HG03025 (cell line): ENCODE measurements at regions not wholly inside any gene's neighbourhood (a gene's known extent, or its start where the extent isn't known, plus 50 kb on each side); places are given as distances from the start of the nearest gene placed in this dataset.
"Not testable (repeated sequence)": the region's sequence is repeated elsewhere in the genome, so short reads cannot be mapped to it uniquely, and the experiment has no call there.

ENCODE experiments used
- ATAC-seq: cut with Tn5 transposase; IDR thresholded peaks from one replicate; pipeline ENCODE4 v1.9.1; 2021; ENCODE audit warnings: mild to moderate bottlenecking, moderate library complexity; ENCODE audit not compliant: unreplicated experiment, low FRiP score

- ATAC-seq = no peak
These were observed 278.7 kb upstream of the SATB1 start for GRCh38 chr3:18703798-18704197.

GRCh38 chr3:18693588-18694329, 268.6 kb upstream of the SATB1 start:
- not testable (repeated sequence) for ATAC-seq

- no peak for ATAC-seq
These were observed 262.1 kb upstream of the SATB1 start for GRCh38 chr3:18687286-18687685.

GRCh38 chr3:18683900-18684299, 258.8 kb upstream of the SATB1 start:
- ATAC-seq = no peak

- no peak for ATAC-seq
These were observed 256.7 kb upstream of the SATB1 start for GRCh38 chr3:18681818-18682345.

- ATAC-seq = no peak
These were observed 255.6 kb upstream of the SATB1 start for GRCh38 chr3:18680758-18681157.

- no peak for ATAC-seq
These were observed 254.1 kb upstream of the SATB1 start for GRCh38 chr3:18679238-18679637.

- ATAC-seq = no peak
These were observed 250.1 kb upstream of the SATB1 start for GRCh38 chr3:18675197-18675596.

- no peak for ATAC-seq
These were observed 247.4 kb upstream of the SATB1 start for GRCh38 chr3:18672561-18672960.

GRCh38 chr3:18670759-18671158, 245.6 kb upstream of the SATB1 start:
- no peak for ATAC-seq

GRCh38 chr3:18669374-18669773, 244.2 kb upstream of the SATB1 start:
- ATAC-seq = no peak

GRCh38 chr3:18667552-18667951, 242.4 kb upstream of the SATB1 start:
- ATAC-seq = no peak

- no peak for ATAC-seq
These were observed 241.5 kb upstream of the SATB1 start for GRCh38 chr3:18666655-18667054.

- ATAC-seq = no peak
These were observed 234.9 kb upstream of the SATB1 start for GRCh38 chr3:18660059-18660458.

GRCh38 chr3:18657858-18658820, 233.0 kb upstream of the SATB1 start:
- ATAC-seq = no peak

GRCh38 chr3:18656866-18657265, 231.7 kb upstream of the SATB1 start:
- no peak for ATAC-seq

GRCh38 chr3:18656410-18656809, 231.3 kb upstream of the SATB1 start:
- ATAC-seq = no peak

GRCh38 chr3:18655827-18656226, 230.7 kb upstream of the SATB1 start:
- no peak for ATAC-seq

GRCh38 chr3:18652781-18653180, 227.6 kb upstream of the SATB1 start:
- ATAC-seq = no peak

- ATAC-seq = no peak
These were observed 225.6 kb upstream of the SATB1 start for GRCh38 chr3:18650731-18651130.

- ATAC-seq = peak; percentile 65
These were observed 224.7 kb upstream of the SATB1 start for GRCh38 chr3:18649666-18650363.
